Adipocyte (in vitro differentiated cells): ENCODE measurements at regions not wholly inside any gene's neighbourhood (a gene's known extent, or its start where the extent isn't known, plus 50 kb on each side); places are given as distances from the start of the nearest gene placed in this dataset.

Source experiments
- DNase-seq: peaks from one replicate; pipeline ENCODE4 v3.0.0-alpha.2; 2015; ENCODE audit warnings: low read depth
- H3K27me3 ChIP-seq: replicated peaks from 2 replicates; pipeline ENCODE4 v1.7.0; 2013; ENCODE audit warnings: mild to moderate bottlenecking, low read length, moderate library complexity; ENCODE audit not compliant: control insufficient read depth, insufficient read depth
- H3K36me3 ChIP-seq: 2 replicates; pipeline ENCODE4 v1.7.0; 2013; ENCODE audit warnings: low read length, mild to moderate bottlenecking, moderate library complexity; ENCODE audit not compliant: control insufficient read depth, insufficient read depth, severe bottlenecking
- H3K4me1 ChIP-seq: 2 replicates; pipeline ENCODE4 v1.7.0; 2013; ENCODE audit warnings: mild to moderate bottlenecking, low read length, moderate library complexity; ENCODE audit not compliant: control insufficient read depth, insufficient read depth
- H3K4me3 ChIP-seq: 2 replicates; pipeline ENCODE4 v1.7.0; 2013; ENCODE audit warnings: mild to moderate bottlenecking, low read length, moderate library complexity
- H3K9ac ChIP-seq: 2 replicates; pipeline ENCODE4 v1.7.0; 2013; ENCODE audit warnings: mild to moderate bottlenecking, low read length, moderate library complexity
- H3K9me3 ChIP-seq: 2 replicates; pipeline ENCODE4 v1.7.0; 2013; ENCODE audit warnings: mild to moderate bottlenecking, low read length, moderate library complexity; ENCODE audit not compliant: control insufficient read depth

- no peaks in the 10 kb centered on the region for H3K27me3 ChIP-seq
- no peak overlapping the region for H3K9ac ChIP-seq
- no peak for DNase-seq
- peaks cover 20% of the 10 kb centered on the region for H3K9me3 ChIP-seq
- H3K4me1 ChIP-seq: no peaks in the 10 kb centered on the region
- H3K4me3 ChIP-seq: no peak overlapping the region
- no peaks in the 10 kb centered on the region for H3K36me3 ChIP-seq
These were observed 1539.7 kb upstream of the ACVR2A start for GRCh38 chr2:146305164-146305563.

- DNase-seq: no peak
- no peaks in the 10 kb centered on the region for H3K4me1 ChIP-seq
- no peaks in the 10 kb centered on the region for H3K36me3 ChIP-seq
- H3K9ac ChIP-seq: no peak overlapping the region
- H3K4me3 ChIP-seq: no peak overlapping the region
- no peaks in the 10 kb centered on the region for H3K27me3 ChIP-seq
- H3K9me3 ChIP-seq: peaks cover 31% of the 10 kb centered on the region
These were observed 1543.5 kb upstream of the ACVR2A start for GRCh38 chr2:146301287-146301686.

GRCh38 chr2:146295080-146295670 is 1549.7 kb upstream of the ACVR2A start:
- Histone ChIP-seq H3K36me3 (no peaks in the 10 kb centered on the region), H3K9ac (no peak overlapping the region), H3K4me1 (no peaks in the 10 kb centered on the region)

GRCh38 chr2:146287281-146287680 is 1557.5 kb upstream of the ACVR2A start:
- H3K36me3 ChIP-seq: no peaks in the 10 kb centered on the region
- no peaks in the 10 kb centered on the region for H3K27me3 ChIP-seq
- no peak overlapping the region for H3K4me3 ChIP-seq
- H3K4me1 ChIP-seq: no peaks in the 10 kb centered on the region
- no peak overlapping the region for H3K9ac ChIP-seq
- H3K9me3 ChIP-seq: peaks cover 21% of the 10 kb centered on the region
- DNase-seq: no peak

More at GRCh38 chr2:146295080-146295670, 1549.7 kb upstream of the ACVR2A start:
- H3K4me3 ChIP-seq: peak overlapping the region; percentile 12
- H3K27me3 ChIP-seq: no peaks in the 10 kb centered on the region
- no peak for DNase-seq
- peaks cover 41% of the 10 kb centered on the region for H3K9me3 ChIP-seq

GRCh38 chr2:146278881-146279280 is 1565.9 kb upstream of the ACVR2A start:
- no peaks in the 10 kb centered on the region for H3K4me1 ChIP-seq
- no peaks in the 10 kb centered on the region for H3K27me3 ChIP-seq
- no peak overlapping the region for H3K4me3 ChIP-seq
- no peak for DNase-seq
- H3K36me3 ChIP-seq: no peaks in the 10 kb centered on the region
- no peak overlapping the region for H3K9ac ChIP-seq
- H3K9me3 ChIP-seq: no peaks in the 10 kb centered on the region

- no peak overlapping the region for H3K9ac ChIP-seq
- no peaks in the 10 kb centered on the region for H3K4me1 ChIP-seq
- H3K36me3 ChIP-seq: no peaks in the 10 kb centered on the region
- peak; percentile 27 for DNase-seq
- no peak overlapping the region for H3K4me3 ChIP-seq
- H3K27me3 ChIP-seq: no peaks in the 10 kb centered on the region
- no peaks in the 10 kb centered on the region for H3K9me3 ChIP-seq
These were observed 1573.5 kb upstream of the ACVR2A start for GRCh38 chr2:146271131-146271831.

- Histone ChIP-seq H3K9me3 (no peaks in the 10 kb centered on the region), H3K36me3 (no peaks in the 10 kb centered on the region), H3K4me1 (no peaks in the 10 kb centered on the region), H3K9ac (no peak overlapping the region), H3K4me3 (no peak overlapping the region), H3K27me3 (no peaks in the 10 kb centered on the region)
- no peak for DNase-seq
These were observed 1574.2 kb upstream of the ACVR2A start for GRCh38 chr2:146270618-146271017.

GRCh38 chr2:146267093-146267492 is 1577.7 kb upstream of the ACVR2A start:
- Histone ChIP-seq H3K4me1 (no peaks in the 10 kb centered on the region), H3K9ac (no peak overlapping the region), H3K4me3 (no peak overlapping the region), H3K36me3 (no peaks in the 10 kb centered on the region), H3K27me3 (no peaks in the 10 kb centered on the region), H3K9me3 (no peaks in the 10 kb centered on the region)
- peak; percentile 40 for DNase-seq

GRCh38 chr2:146265656-146266055 is 1579.2 kb upstream of the ACVR2A start:
- DNase-seq: no peak
- Histone ChIP-seq H3K4me1 (no peaks in the 10 kb centered on the region), H3K4me3 (no peak overlapping the region), H3K9me3 (no peaks in the 10 kb centered on the region), H3K9ac (no peak overlapping the region), H3K27me3 (no peaks in the 10 kb centered on the region), H3K36me3 (no peaks in the 10 kb centered on the region)

- DNase-seq: no peak
- no peak overlapping the region for H3K4me3 ChIP-seq
- H3K4me1 ChIP-seq: no peaks in the 10 kb centered on the region
- no peaks in the 10 kb centered on the region for H3K27me3 ChIP-seq
- H3K9me3 ChIP-seq: no peaks in the 10 kb centered on the region
- H3K9ac ChIP-seq: no peak overlapping the region
- H3K36me3 ChIP-seq: no peaks in the 10 kb centered on the region
These were observed 1582.2 kb upstream of the ACVR2A start for GRCh38 chr2:146262606-146263005.

GRCh38 chr2:146260551-146260950 is 1584.3 kb upstream of the ACVR2A start:
- H3K4me3 ChIP-seq: no peak overlapping the region
- no peaks in the 10 kb centered on the region for H3K36me3 ChIP-seq
- H3K4me1 ChIP-seq: no peaks in the 10 kb centered on the region
- no peak overlapping the region for H3K9ac ChIP-seq
- H3K27me3 ChIP-seq: no peaks in the 10 kb centered on the region
- H3K9me3 ChIP-seq: no peaks in the 10 kb centered on the region
- no peak for DNase-seq

GRCh38 chr2:146259816-146260215 is 1585.0 kb upstream of the ACVR2A start:
- Histone ChIP-seq H3K36me3 (no peaks in the 10 kb centered on the region), H3K9ac (no peak overlapping the region), H3K4me3 (no peak overlapping the region), H3K4me1 (no peaks in the 10 kb centered on the region), H3K9me3 (no peaks in the 10 kb centered on the region), H3K27me3 (no peaks in the 10 kb centered on the region)
- no peak for DNase-seq
